ENCODE measurements at regions not wholly inside any gene's neighbourhood (a gene's known extent, or its start where the extent isn't known, plus 50 kb on each side); places are given as distances from the start of the nearest gene placed in this dataset.

- TF ChIP-seq CTCF (IDR thresholded peaks at IDR 0.05) (no peak), POLR2A (IDR thresholded peaks at IDR 0.05) (no peak), POLR2AphosphoS5 (IDR thresholded peaks at IDR 0.05; ENCODE audit: insufficient read depth in 1 of 2, low read depth in 1 of 2) (no peak)
These were observed 431.2 kb downstream of the IRS2 start for GRCh38 chr13:109355166-109355565.

Data from vagina (tissue), 2 donors.